Activated B cell treated with CpG ODN at 0.5 μM for 24 hours (primary cell): ENCODE measurements at regions not wholly inside any gene's neighbourhood (a gene's known extent, or its start where the extent isn't known, plus 50 kb on each side); places are given as distances from the start of the nearest gene placed in this dataset.

Experiments
- ATAC-seq: fragments of 200-7000 bp; cut with Tn5 transposase; one replicate; pipeline ENCODE4 v1.10.0; 2021; ENCODE audit warnings: low read depth, mild to moderate bottlenecking, moderate library complexity
- CTCF ChIA-PET: fragments of 350-600 bp; sonication (Branson Sonifier 250); formaldehyde crosslinking; loops from one replicate; lab custom pipeline; 2021; ENCODE audit warnings: antibody characterized with exemption; lab: Charles Lee
- POLR2A ChIA-PET: fragments of 350-600 bp; sonication (Branson Sonifier 250); formaldehyde crosslinking; loops from one replicate; lab custom pipeline; 2021; ENCODE audit warnings: antibody characterized with exemption; lab: Charles Lee
- DNase-seq: peaks from one replicate; pipeline ENCODE4 v3.0.0; 2022
- H3K27ac Mint-ChIP-seq: one replicate; pipeline ENCODE4 v1.8.0; 2020; ENCODE audit warnings: mixed read lengths
- H3K27me3 Mint-ChIP-seq: one replicate; pipeline ENCODE4 v1.8.0; 2021; ENCODE audit warnings: mixed read lengths
- H3K36me3 Mint-ChIP-seq: one replicate; pipeline ENCODE4 v1.8.0; 2021; ENCODE audit warnings: low read depth, mixed read lengths
- H3K4me1 Mint-ChIP-seq: one replicate; pipeline ENCODE4 v1.8.0; 2021; ENCODE audit warnings: mixed read lengths
- H3K4me3 Mint-ChIP-seq: one replicate; pipeline ENCODE4 v1.8.0; 2020; ENCODE audit warnings: mild to moderate bottlenecking, mixed read lengths
- H3K9me3 Mint-ChIP-seq: one replicate; pipeline ENCODE4 v1.8.0; 2020; ENCODE audit warnings: mixed read lengths
- intact Hi-C: fragments of 100-400 bp; cut with micrococcal nuclease; formaldehyde crosslinking; loops from one replicate; pipeline ENCODE4 v1.15.1; 2024
- TF ChIP-seq, protein P1 (sequence below): fragments of 200-600 bp; IDR thresholded peaks from one replicate; pipeline ENCODE4 v1.8.0; 2022; ENCODE audit warnings: antibody characterized with exemption, mild to moderate bottlenecking

DNA sequence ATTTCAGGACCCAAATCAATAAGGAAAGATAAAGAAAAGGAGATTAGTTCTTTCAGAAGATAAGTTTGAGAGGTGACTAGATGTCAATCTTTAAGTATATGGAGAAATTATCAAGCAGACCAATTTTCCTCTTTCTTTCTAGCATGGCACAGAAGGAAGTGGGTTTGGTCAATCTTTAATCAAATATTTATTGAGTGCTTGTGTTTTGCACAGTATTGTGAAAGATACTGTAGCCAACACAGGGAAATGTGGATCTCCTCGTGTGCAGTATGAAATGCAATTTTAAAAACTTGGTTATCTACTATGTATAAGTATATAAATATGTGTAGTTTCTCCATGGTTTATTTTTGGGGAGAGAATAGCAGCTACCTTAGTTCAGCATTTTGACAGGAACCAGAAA is 655.2 kb downstream of the RAPGEF2 start:
- intact Hi-C loops: no loop called here
- ChIA-PET CTCF (no interaction called here), POLR2A (no interaction called here)
- DNase-seq (no peak), ATAC-seq (no peak)
- no peak overlapping the region for H3K4me3 Mint-ChIP-seq
- H3K27me3 Mint-ChIP-seq: no peaks in the 10 kb centered on the region
- TF ChIP-seq, protein P1, sequence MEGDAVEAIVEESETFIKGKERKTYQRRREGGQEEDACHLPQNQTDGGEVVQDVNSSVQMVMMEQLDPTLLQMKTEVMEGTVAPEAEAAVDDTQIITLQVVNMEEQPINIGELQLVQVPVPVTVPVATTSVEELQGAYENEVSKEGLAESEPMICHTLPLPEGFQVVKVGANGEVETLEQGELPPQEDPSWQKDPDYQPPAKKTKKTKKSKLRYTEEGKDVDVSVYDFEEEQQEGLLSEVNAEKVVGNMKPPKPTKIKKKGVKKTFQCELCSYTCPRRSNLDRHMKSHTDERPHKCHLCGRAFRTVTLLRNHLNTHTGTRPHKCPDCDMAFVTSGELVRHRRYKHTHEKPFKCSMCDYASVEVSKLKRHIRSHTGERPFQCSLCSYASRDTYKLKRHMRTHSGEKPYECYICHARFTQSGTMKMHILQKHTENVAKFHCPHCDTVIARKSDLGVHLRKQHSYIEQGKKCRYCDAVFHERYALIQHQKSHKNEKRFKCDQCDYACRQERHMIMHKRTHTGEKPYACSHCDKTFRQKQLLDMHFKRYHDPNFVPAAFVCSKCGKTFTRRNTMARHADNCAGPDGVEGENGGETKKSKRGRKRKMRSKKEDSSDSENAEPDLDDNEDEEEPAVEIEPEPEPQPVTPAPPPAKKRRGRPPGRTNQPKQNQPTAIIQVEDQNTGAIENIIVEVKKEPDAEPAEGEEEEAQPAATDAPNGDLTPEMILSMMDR: no peak
- no peaks in the 10 kb centered on the region for H3K36me3 Mint-ChIP-seq
- no peaks in the 10 kb centered on the region for H3K4me1 Mint-ChIP-seq
- no peak overlapping the region for H3K27ac Mint-ChIP-seq
- H3K9me3 Mint-ChIP-seq: peaks cover 10% of the 10 kb centered on the region

DNA sequence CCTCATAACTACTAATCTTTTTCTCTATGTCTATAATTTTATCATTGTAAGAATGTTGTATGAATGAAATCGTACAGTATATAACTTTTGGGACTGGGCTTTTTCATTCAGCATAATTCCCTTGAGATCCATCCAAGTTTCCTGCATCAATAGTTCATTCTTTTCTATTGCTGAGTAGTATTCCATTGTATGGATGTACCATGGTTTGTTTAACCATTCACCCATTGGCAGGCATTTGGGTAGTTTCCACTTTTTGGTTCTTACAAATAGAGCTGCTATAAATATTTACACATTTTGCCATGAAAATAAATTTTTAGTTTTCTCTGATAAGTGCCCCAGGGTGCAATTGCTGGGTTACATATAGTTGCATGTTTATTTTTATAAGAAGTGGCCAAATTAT is 659.8 kb downstream of the RAPGEF2 start:
- intact Hi-C loops: no loop called here
- no peaks in the 10 kb centered on the region for H3K27me3 Mint-ChIP-seq
- ChIA-PET CTCF (no interaction called here), POLR2A (no interaction called here)
- DNase-seq (no peak), ATAC-seq (no peak)
- no peak overlapping the region for H3K27ac Mint-ChIP-seq
- TF ChIP-seq, protein P1: no peak
- no peak overlapping the region for H3K4me3 Mint-ChIP-seq
- peaks cover 6% of the 10 kb centered on the region for H3K9me3 Mint-ChIP-seq
- no peaks in the 10 kb centered on the region for H3K36me3 Mint-ChIP-seq
- no peaks in the 10 kb centered on the region for H3K4me1 Mint-ChIP-seq

DNA sequence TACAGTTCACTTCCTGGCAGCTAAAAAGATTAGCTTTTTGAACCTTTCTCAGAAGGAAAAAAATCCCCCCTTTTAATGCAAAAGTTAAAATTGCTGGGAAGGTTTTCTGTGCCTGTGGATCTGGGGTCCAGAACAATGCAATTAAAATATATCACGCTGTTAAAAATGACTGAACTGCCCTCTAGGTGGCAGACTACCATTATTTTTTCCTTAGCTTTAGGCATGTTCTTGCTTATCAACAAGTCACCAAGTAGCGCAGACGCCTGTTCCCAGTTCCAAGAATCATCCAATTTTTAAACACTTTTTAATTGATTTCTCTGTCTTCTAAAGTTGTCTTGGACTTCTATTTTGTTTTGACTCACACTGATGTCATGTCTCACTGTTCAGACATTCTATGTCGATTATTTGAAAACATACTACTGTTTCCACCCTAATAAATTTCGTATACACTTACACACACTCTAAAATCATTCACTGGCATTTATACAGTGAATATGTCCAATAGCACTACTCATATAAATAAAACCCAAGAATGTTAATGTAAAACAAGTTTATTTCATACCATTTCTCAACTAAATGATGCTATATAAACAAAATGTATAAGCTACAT is 661.6 kb downstream of the RAPGEF2 start:
- ChIA-PET POLR2A (no interaction called here), CTCF (interaction anchor here (0.7 to 0.8 kb wide), 2 partner anchors 13 to 814 kb away, joined by 3 to 4 read pairs; no protein-coding TSS in a partner anchor)
- TF ChIP-seq, protein P1: no peak
- ATAC-seq (no peak), DNase-seq (no peak)
- Mint-ChIP-seq H3K9me3 (peaks cover 6% of the 10 kb centered on the region), H3K4me3 (no peak overlapping the region), H3K36me3 (no peaks in the 10 kb centered on the region), H3K4me1 (no peaks in the 10 kb centered on the region), H3K27ac (no peak overlapping the region), H3K27me3 (no peaks in the 10 kb centered on the region)
- intact Hi-C loops: no loop called here

DNA sequence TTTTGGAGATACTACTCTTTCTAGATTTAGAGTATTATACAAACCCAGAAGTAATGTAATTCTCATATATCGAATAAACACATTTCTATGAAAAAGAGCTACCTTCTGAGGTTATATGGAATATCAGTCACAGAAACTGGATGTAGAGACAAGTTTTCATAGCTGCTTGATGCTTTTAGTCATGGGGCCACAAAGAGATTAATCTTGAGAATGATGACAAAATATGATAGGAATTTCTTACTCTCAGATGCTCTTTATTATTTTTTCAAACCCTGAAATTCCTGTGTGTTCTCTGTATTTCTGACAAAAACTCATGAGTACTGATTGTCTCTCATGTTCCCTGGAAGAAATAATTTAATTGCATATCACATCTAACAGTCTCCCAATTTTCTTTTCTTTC is 662.5 kb downstream of the RAPGEF2 start:
- ChIA-PET CTCF (no interaction called here), POLR2A (no interaction called here)
- Mint-ChIP-seq H3K27ac (no peak overlapping the region), H3K4me1 (no peaks in the 10 kb centered on the region), H3K27me3 (no peaks in the 10 kb centered on the region), H3K4me3 (no peak overlapping the region), H3K9me3 (peaks cover 6% of the 10 kb centered on the region), H3K36me3 (no peaks in the 10 kb centered on the region)
- intact Hi-C loops: no loop called here
- TF ChIP-seq, protein P1: no peak
- ATAC-seq: no peak
- no peak for DNase-seq

DNA sequence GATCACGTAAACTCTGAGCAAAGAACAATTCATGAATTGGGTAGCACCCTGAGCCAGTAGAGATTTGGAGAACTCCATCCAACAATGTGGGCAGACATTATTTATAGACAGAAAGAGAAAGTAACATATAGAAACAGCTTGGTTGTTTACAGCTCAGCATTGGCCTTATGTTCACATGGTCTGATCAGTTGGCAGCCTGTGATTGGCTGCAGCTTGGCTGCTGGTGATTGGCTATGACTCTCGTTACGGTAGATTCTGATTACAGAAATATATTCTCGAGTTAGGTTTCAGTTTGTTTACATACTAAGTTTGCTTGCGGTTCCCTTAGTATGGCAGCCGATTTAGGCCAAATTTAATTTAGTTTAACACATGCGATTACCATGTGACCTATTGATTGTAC is 663.4 kb downstream of the RAPGEF2 start:
- H3K27ac Mint-ChIP-seq: no peak overlapping the region
- no peaks in the 10 kb centered on the region for H3K4me1 Mint-ChIP-seq
- CTCF ChIA-PET: no interaction called here
- H3K36me3 Mint-ChIP-seq: no peaks in the 10 kb centered on the region
- no peak for ATAC-seq
- no peak overlapping the region for H3K4me3 Mint-ChIP-seq
- no peak for DNase-seq
- POLR2A ChIA-PET: no interaction called here
- intact Hi-C loops: no loop called here
- H3K27me3 Mint-ChIP-seq: no peaks in the 10 kb centered on the region
- TF ChIP-seq, protein P1: no peak
- peaks cover 6% of the 10 kb centered on the region for H3K9me3 Mint-ChIP-seq
